A549 (cell line): ENCODE measurements at regions not wholly inside any gene's neighbourhood (a gene's known extent, or its start where the extent isn't known, plus 50 kb on each side); places are given as distances from the start of the nearest gene placed in this dataset.

ENCODE experiments used
- ATAC-seq, 2 experiments: fragments of 200-7000 bp in 1 of 2; fragments of >200 bp in 1 of 2; cut with Nextera tagmentation in 1 of 2; cut with Tn5 transposase in 1 of 2; 3 replicates each; pipeline versions ENCODE4 v1.8.0 to v1.9.1; 2018 to 2020; ENCODE audit warnings: mild to moderate bottlenecking in 1 of 2, moderate library complexity in 1 of 2
- CTCF ChIA-PET: fragments of 300-600 bp; sonication (Branson Sonifier 250); formaldehyde crosslinking; extraction: SDS; loops from one replicate; lab custom pipeline; 2021; ENCODE audit warnings: antibody characterized with exemption, inconsistent platforms; lab: Yijun Ruan, JAX
- POLR2A ChIA-PET: fragments of 350-600 bp; formaldehyde crosslinking; extraction: SDS; loops from one replicate; lab custom pipeline; 2021; ENCODE audit warnings: antibody characterized with exemption, inconsistent platforms; lab: Yijun Ruan, JAX
- DNase-seq, 2 experiments: peaks; one replicate each; pipeline versions ENCODE4 v3.0.0 to v3.0.0-alpha.2; 2011 to 2016; ENCODE audit warnings: low read depth in 1 of 2, low spot score in 1 of 2
- FAIRE-seq: peaks from 2 replicates; lab custom pipeline; 2011; peaks lifted over from hg19 to GRCh38; lab: Jason Lieb, UNC
- H3K27ac ChIP-seq, 2 experiments: fragments of >200 bp; sonication (Bioruptor Twin); formaldehyde crosslinking; 3 replicates each; pipeline ENCODE4 v1.5.1; 2016 to 2017
- H3K4me1 ChIP-seq: fragments of >200 bp; sonication (Bioruptor Twin); formaldehyde crosslinking; 3 replicates; pipeline ENCODE4 v1.6.1; 2016
- H3K4me2 ChIP-seq: fragments of >200 bp; sonication (Bioruptor Twin); formaldehyde crosslinking; 3 replicates; pipeline ENCODE4 v1.6.1; 2016
- H3K4me3 ChIP-seq: fragments of >200 bp; sonication (Bioruptor Twin); formaldehyde crosslinking; 3 replicates; pipeline ENCODE4 v1.5.1; 2016
- H3K9me3 ChIP-seq: fragments of >200 bp; sonication (Bioruptor Twin); formaldehyde crosslinking; 3 replicates; pipeline ENCODE4 v1.6.1; 2016
- BHLHE40 ChIP-seq: IDR thresholded peaks from 2 replicates; pipeline ENCODE4 v1.6.1; 2012; ENCODE audit warnings: low read depth, low read length, inconsistent platforms
- CBX2 ChIP-seq: fragments of 200-600 bp; sonication (generic); IDR thresholded peaks from 2 replicates; pipeline ENCODE4 v1.6.1; 2016; ENCODE audit warnings: low read depth, mild to moderate bottlenecking, borderline replicate concordance
- CEBPB ChIP-seq, 2 experiments: fragments of >200 bp in 1 of 2; sonication (Bioruptor Twin) in 1 of 2; formaldehyde crosslinking in 1 of 2; IDR thresholded peaks; 2 replicates each; pipeline ENCODE4 v1.6.1; 2012 to 2016
- CHD2 ChIP-seq: fragments of 150-350 bp; IDR thresholded peaks from 2 replicates; pipeline ENCODE4 v1.6.1; 2014; ENCODE audit warnings: low read length; ENCODE audit not compliant: partially characterized antibody
- E2F6 ChIP-seq: IDR thresholded peaks from 2 replicates; pipeline ENCODE4 v1.6.1; 2012; ENCODE audit warnings: low read depth, borderline replicate concordance
- EHF ChIP-seq: fragments of 250-450 bp; sonication (Bioruptor Pico); IDR thresholded peaks from 2 replicates; pipeline ENCODE4 v1.5.0; 2020; ENCODE audit warnings: mild to moderate bottlenecking
- EP300 ChIP-seq, 2 experiments: fragments of >200 bp; sonication (Bioruptor Twin); formaldehyde crosslinking; IDR thresholded peaks; 2 replicates in 1 of 2; 3 replicates in 1 of 2; pipeline ENCODE4 v1.6.1; 2016 to 2017
- ESRRA ChIP-seq: fragments of 150-350 bp; IDR thresholded peaks from 2 replicates; pipeline ENCODE4 v1.6.1; 2014; ENCODE audit warnings: mild to moderate bottlenecking, low read length, borderline replicate concordance
- FOXS1 ChIP-seq: fragments of 250-450 bp; sonication (Bioruptor Pico); IDR thresholded peaks from 2 replicates; pipeline ENCODE4 v1.5.0; 2020; ENCODE audit warnings: mild to moderate bottlenecking, moderate library complexity
- HMGXB4 ChIP-seq: fragments of 250-450 bp; sonication (Bioruptor Pico); IDR thresholded peaks from 2 replicates; pipeline ENCODE4 v1.5.0; 2021; ENCODE audit warnings: mild to moderate bottlenecking, moderate library complexity, borderline replicate concordance
- HOXA7 ChIP-seq: fragments of 250-450 bp; sonication (Bioruptor Pico); IDR thresholded peaks from 2 replicates; pipeline ENCODE4 v1.5.0; 2020; ENCODE audit warnings: mild to moderate bottlenecking, moderate library complexity
- HOXB13 ChIP-seq: fragments of 250-450 bp; sonication (Bioruptor Pico); IDR thresholded peaks from 2 replicates; pipeline ENCODE4 v1.5.0; 2020; ENCODE audit warnings: low read depth, mild to moderate bottlenecking, moderate library complexity
- MAX ChIP-seq: IDR thresholded peaks from 2 replicates; pipeline ENCODE4 v1.6.1; 2012
- MYC ChIP-seq: IDR thresholded peaks from 2 replicates; pipeline ENCODE4 v1.6.1; 2012; ENCODE audit warnings: mild to moderate bottlenecking, inconsistent platforms, low read length, improper control_type of control experiment, borderline replicate concordance
- NFE2L2 ChIP-seq: fragments of 150-350 bp; conservative IDR thresholded peaks from 2 replicates; pipeline ENCODE4 v1.6.1; 2014; ENCODE audit warnings: low read length
- NR3C1 ChIP-seq: fragments of >200 bp; sonication (Bioruptor Twin); formaldehyde crosslinking; IDR thresholded peaks from 3 replicates; pipeline ENCODE4 v1.6.1; 2017
- PBX3 ChIP-seq: IDR thresholded peaks from 2 replicates; pipeline ENCODE4 v1.6.1; 2012
- POLR2A ChIP-seq: IDR thresholded peaks from 2 replicates; pipeline ENCODE4 v1.6.1; 2012; ENCODE audit warnings: mild to moderate bottlenecking, low read length
- RAD21 ChIP-seq, 2 experiments: fragments of >200 bp in 1 of 2; sonication (Bioruptor Twin) in 1 of 2; formaldehyde crosslinking in 1 of 2; IDR thresholded peaks in 1 of 2; conservative IDR thresholded peaks in 1 of 2; 2 replicates in 1 of 2; 3 replicates in 1 of 2; pipeline ENCODE4 v1.6.1; 2012 to 2018; ENCODE audit warnings: inconsistent platforms in 1 of 2
- RCOR1 ChIP-seq: fragments of 150-350 bp; IDR thresholded peaks from 2 replicates; pipeline ENCODE4 v1.6.1; 2014; ENCODE audit warnings: antibody characterized with exemption, low read length, low read depth
- USF2 ChIP-seq: fragments of 450-650 bp; IDR thresholded peaks from 2 replicates; pipeline ENCODE4 v1.6.1; 2014; ENCODE audit warnings: antibody characterized with exemption
- ZC3H11A ChIP-seq: fragments of 450-650 bp; IDR thresholded peaks from 2 replicates; pipeline ENCODE4 v1.6.1; 2014; ENCODE audit warnings: antibody characterized with exemption, mild to moderate bottlenecking
- WGBS: methylation state at CpG from one replicate; pipeline ENCODE4 v1.1.6; 2017; ENCODE audit errors: missing lambda C conversion rate; 5-methylcytosine and 5-hydroxymethylcytosine counted together
- TF ChIP-seq, protein P1 (sequence below): fragments of >200 bp; sonication (Bioruptor Twin); formaldehyde crosslinking; IDR thresholded peaks from 3 replicates; pipeline ENCODE4 v1.6.1; 2016

GRCh38 chr6:53446151-53446550, 97.4 kb upstream of the ELOVL5 start:
- 61% methylated on average over 2 of the region's 2 CpGs for WGBS
- no peak for FAIRE-seq
- Histone ChIP-seq H3K27ac (no peak overlapping the region), H3K4me1 (no peaks in the 10 kb centered on the region), H3K4me2 (no peak overlapping the region), H3K4me3 (no peak overlapping the region), H3K9me3 (no peaks in the 10 kb centered on the region)
- POLR2A ChIA-PET = no interaction called here
- TF ChIP-seq ESRRA = no peak
- no peak for TF ChIP-seq HOXA7 (CRISPR knock-in tag)
- TF ChIP-seq NFE2L2 = no peak
- no peak for TF ChIP-seq CEBPB (IDR thresholded peaks at IDR 0.05)
- TF ChIP-seq FOXS1 (CRISPR knock-in tag) = no peak
- no peak for ATAC-seq
- CTCF ChIA-PET = no interaction called here
- no peak for DNase-seq

DNA sequence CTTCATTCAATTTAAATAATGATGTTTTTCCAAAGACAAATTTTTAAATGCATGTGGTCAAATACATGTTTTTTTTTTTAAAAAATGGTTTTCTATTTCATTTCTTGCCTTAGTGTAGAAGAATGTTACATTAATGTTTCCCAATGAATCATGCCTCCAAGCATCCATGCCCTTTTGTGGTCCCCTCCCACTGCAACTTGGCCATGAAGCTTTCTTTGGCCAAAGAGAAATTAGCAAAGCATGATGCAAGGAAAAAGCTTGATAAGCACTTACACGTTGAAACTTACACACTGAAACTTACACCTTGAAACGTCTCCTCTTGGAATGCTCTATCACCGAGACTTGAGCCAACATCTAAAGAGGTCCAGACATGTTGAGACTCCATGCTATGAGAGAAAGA, 93.0 kb upstream of the ELOVL5 start:
- no peaks in the 10 kb centered on the region for H3K9me3 ChIP-seq
- TF ChIP-seq HOXA7 (CRISPR knock-in tag) = no peak
- TF ChIP-seq POLR2A = no peak
- TF ChIP-seq, protein P1, sequence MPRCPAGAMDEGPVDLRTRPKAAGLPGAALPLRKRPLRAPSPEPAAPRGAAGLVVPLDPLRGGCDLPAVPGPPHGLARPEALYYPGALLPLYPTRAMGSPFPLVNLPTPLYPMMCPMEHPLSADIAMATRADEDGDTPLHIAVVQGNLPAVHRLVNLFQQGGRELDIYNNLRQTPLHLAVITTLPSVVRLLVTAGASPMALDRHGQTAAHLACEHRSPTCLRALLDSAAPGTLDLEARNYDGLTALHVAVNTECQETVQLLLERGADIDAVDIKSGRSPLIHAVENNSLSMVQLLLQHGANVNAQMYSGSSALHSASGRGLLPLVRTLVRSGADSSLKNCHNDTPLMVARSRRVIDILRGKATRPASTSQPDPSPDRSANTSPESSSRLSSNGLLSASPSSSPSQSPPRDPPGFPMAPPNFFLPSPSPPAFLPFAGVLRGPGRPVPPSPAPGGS = no peak
- TF ChIP-seq HOXB13 (CRISPR knock-in tag) = no peak
- no peak for TF ChIP-seq CBX2
- no peak for TF ChIP-seq MYC
- no peak for TF ChIP-seq RCOR1
- no peak for TF ChIP-seq BHLHE40
- TF ChIP-seq E2F6 = no peak
- no peak for TF ChIP-seq CHD2
- no peak for TF ChIP-seq USF2
- TF ChIP-seq NR3C1 = no peak
- TF ChIP-seq ZC3H11A = no peak
- no peak for TF ChIP-seq HMGXB4 (CRISPR knock-in tag)
- TF ChIP-seq MAX = no peak
- ATAC-seq = no peak
- 25% methylated on average over 3 of the region's 3 CpGs for WGBS
- no peak overlapping the region for H3K4me3 ChIP-seq
- DNase-seq = no peak
- H3K27ac ChIP-seq = no peak overlapping the region
- POLR2A ChIA-PET = no interaction called here
- peaks cover 8% of the 10 kb centered on the region; the same call in 1 of the 3 replicates for H3K4me1 ChIP-seq
- H3K4me2 ChIP-seq = no peak overlapping the region
- FAIRE-seq = no peak
- CTCF ChIA-PET = interaction anchor here (1.2 to 1.4 kb wide), 2 partner anchors 44 to 51 kb away, joined by 3 to 4 read pairs; no protein-coding TSS in a partner anchor

DNA sequence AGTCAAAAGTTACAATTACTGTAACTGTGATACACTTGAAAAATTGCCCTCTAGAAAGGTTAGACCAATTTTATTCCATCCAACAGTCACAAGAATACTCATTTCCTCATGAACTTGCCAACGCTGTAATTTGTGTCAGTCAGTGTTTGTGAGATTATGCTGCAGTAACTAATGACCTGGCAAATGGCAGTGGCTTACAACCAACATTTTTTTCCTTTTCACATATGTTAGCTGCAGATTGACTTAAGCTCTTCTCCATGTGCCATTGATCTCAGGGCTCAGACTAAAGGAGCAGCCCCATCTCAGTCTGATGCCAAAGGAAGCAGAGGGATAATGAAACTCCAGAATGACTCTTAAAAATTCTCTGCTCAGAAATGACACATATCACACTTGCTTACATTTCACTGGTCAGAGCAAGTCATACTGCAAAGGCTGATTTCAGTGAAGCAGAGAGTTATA, 92.3 kb upstream of the ELOVL5 start:
- ATAC-seq = no peak
- Histone ChIP-seq H3K4me3 (no peak overlapping the region), H3K4me1 (peaks cover 8% of the 10 kb centered on the region; the same call in 1 of the 3 replicates), H3K4me2 (no peak overlapping the region), H3K9me3 (no peaks in the 10 kb centered on the region), H3K27ac (no peak overlapping the region)
- 14% methylated on average over 1 of the region's 1 CpG for WGBS
- TF ChIP-seq CBX2 (no peak), PBX3 (no peak), RAD21 (conservative IDR thresholded peaks at IDR 0.05 in 1 of 2, IDR thresholded peaks at IDR 0.05 in 1 of 2) (no peak), EHF (CRISPR knock-in tag) (no peak), EP300 (IDR thresholded peaks at IDR 0.05) (no peak)
- no peak for FAIRE-seq
- ChIA-PET CTCF (interaction anchor here (0.6 to 1.4 kb wide), 2 partner anchors 52 to 505 kb away, joined by 3 read pairs; no protein-coding TSS in a partner anchor), POLR2A (no interaction called here)
- DNase-seq = no peak
